PC-9 (cell line): ENCODE measurements at regions not wholly inside any gene's neighbourhood (a gene's known extent, or its start where the extent isn't known, plus 50 kb on each side); places are given as distances from the start of the nearest gene placed in this dataset.

Experiments used
- CTCF ChIP-seq: fragments of 200-600 bp; sonication (generic); conservative IDR thresholded peaks from 2 replicates; pipeline ENCODE4 v1.6.1; 2017; ENCODE audit warnings: mixed run types, antibody characterized with exemption, mild to moderate bottlenecking, moderate library complexity
- EZH2 ChIP-seq: fragments of 200-600 bp; sonication (generic); IDR thresholded peaks from 2 replicates; pipeline ENCODE4 v1.8.0; 2017; ENCODE audit warnings: antibody characterized with exemption, low read depth

GRCh38 chr2:204225671-204226073 is 289.1 kb downstream of the ICOS start:
- no peak for TF ChIP-seq CTCF
- no peak for TF ChIP-seq EZH2
